Stimulated activated naive CD4-positive, alpha-beta T cell treated with Interleukin-2 at 50 U/mL for 16 hours (primary cell): ENCODE measurements at regions not wholly inside any gene's neighbourhood (a gene's known extent, or its start where the extent isn't known, plus 50 kb on each side); places are given as distances from the start of the nearest gene placed in this dataset.
"Not testable (repeated sequence)": the region's sequence is repeated elsewhere in the genome, so short reads cannot be mapped to it uniquely, and the experiment has no call there.

Source experiments
- DNase-seq: peaks from one replicate; lab custom pipeline; 2025; lab: John Stamatoyannopoulos, UW

DNA sequence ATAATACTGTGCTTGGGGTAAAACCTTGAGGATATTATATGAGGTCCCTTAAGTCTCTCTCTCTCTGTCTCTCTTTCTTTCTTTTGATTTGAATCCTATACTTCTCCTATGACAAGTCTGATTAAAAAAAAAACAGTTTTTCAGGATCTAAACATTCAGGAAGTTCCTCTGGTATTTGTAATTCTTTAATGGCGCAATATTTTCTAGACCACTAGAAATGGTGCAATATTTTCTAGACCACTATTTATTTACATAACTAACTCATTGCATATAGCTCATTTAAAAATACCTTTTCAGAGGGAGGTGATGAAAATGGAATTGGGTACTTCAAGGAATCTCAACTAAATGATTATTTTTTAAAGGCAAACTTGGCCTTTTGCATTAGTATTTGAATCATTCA, 1235.3 kb downstream of the GATA3 start:
- no peak for DNase-seq

DNA sequence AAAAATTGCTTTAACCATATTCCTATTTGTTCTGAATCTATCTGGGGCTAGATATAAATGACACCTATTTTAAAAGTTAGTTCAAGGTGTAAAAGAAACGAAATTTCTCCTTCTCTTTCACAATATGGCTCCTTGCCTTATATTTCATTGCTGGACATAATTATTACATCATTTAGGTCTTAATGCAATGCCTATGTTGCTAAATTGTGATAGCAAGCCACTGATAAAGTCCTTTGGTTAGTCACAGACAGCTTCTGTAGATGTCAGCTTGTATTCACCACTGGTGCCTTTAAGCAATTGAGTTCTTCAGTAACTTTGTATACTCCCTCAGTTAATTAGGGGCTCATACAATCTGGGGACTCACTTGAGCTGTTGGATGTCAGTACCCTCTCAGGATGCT, 1236.6 kb downstream of the GATA3 start:
- DNase-seq = no peak

DNA sequence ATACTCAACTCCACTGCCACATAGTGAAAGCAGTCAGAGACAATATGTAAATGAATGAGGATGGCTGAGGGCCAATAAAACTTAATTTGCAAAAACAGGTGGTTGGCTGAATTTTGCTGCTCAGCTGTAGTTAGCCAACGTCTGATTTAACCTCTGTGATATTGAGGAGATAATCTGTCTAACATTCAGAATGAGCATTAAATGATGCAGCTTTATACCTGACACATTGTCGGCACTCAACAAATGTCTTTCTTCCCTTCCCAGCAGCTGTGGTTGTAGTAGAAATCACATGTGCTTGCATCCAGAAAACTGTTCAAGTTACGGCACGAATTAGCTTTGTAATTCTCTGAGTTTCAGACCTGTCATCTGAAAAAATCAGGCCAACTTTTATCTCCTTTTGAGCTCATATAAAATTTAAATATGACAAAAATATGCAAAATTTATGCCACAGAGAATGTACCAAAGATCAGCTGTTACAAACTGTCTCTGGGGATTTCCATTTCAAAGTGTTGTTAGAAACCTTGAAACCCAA, 1239.7 kb downstream of the GATA3 start:
- no peak for DNase-seq

DNA sequence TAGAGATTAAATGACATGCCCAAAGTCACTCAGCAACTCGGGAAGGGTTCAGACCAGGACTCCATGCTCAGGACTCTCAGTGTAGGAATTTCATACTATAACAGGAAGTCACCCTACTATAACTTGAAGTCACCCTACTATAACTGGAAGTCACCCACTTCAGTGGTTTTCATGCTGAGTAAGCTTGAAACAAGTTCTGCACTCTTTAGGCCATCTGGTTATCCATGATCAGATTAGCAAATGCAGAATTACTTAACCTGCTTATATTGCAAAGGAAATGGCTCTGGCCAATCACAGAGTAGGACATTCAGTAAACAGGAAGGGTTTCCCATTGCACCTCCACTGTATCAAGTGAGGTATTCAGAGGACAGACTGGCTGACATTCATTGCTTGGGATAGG, 1240.4 kb downstream of the GATA3 start:
- no peak for DNase-seq

DNA sequence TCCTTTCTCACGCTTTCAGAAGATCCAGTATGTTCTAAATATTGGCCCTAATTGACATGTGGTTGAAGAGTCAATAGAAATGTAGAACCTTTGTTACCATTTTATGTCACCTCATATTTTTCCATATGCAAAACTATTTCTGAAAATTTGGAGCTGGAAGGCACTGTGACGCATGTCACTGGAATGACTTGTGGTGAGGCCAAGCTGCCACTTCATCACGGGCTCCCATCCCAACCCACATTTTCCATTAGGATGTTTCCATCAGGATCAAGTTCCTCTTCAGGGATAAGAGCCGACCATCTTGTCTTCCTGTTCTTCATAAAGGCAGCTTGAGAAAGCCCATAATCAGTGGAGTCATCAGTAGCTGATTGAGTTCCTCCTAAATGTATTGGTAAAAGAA, 1241.7 kb downstream of the GATA3 start:
- no peak for DNase-seq

DNA sequence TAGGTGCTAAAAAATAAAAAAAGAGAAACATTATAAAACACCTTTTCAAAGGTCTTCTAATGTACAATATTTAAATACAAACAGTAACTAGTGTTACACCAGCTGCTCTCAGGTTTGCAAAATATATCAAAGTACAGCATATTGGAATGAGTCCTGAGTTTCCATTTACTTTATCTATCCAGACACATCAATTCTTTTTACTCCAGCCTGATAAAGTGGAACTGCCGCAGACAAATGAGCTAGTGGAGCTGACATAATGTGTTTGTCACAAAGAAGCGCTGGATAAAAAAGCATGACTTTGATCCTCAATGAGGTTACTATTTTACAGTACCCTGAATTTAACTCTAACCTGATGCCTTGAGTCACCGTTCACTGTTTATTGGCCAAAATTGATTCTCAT, 1243.1 kb downstream of the GATA3 start:
- no peak for DNase-seq

DNA sequence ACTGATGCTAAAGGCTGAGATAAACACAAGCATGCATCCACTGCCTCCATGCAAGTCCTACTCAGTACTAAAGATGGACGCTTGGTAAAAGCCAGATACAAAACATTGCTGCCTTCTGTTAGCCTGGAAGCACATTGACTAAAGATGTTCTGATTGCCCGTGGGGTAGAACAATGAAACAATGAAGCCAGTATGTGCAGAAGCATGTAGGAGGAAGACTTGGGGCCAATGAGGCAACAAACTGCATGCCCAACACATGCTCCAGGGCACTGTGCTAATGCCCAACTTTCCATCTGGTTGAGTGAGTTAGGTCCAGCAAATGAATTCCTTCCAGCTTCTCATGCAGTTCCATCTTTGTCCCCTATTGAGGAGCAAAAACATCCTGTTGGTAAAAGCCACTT, 1245.5 kb downstream of the GATA3 start:
- no peak for DNase-seq

DNA sequence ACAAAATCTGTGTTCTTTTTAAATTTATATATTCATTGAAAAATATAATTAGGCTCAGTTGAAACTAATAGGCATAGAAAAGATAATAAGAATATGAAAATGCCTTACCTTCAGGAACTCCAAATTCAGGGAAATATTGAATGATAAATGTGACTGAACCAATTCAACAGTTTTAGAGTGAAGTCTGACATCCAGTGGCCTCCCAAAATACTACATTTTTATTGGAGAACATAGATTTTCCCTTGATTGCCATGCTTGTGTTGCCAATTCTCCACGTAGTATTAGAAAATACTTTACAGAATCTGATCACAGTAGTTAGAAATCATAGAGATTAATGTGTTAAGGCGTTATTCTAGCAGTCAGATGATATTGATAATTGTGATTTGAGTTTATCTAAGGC, 1246.7 kb downstream of the GATA3 start:
- no peak for DNase-seq

DNA sequence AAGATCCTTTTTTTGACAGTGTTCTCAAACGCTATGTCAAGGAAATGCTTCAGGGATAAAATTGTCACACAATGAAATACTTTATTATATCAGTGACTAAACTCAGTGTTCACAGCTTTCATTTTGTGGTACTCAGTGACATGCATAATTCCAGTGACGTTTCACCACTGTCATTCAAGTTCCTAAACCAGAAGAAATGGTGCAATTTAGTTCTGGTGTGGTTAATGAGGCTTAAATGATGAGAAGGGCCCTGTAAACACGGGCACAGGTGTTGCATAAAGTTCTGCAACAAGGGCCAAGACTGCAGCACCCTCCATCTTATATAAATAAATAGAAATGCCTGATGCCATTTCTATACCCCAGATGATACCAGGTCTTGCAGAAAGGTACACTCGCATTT, 1247.1 kb downstream of the GATA3 start:
- no peak for DNase-seq

DNA sequence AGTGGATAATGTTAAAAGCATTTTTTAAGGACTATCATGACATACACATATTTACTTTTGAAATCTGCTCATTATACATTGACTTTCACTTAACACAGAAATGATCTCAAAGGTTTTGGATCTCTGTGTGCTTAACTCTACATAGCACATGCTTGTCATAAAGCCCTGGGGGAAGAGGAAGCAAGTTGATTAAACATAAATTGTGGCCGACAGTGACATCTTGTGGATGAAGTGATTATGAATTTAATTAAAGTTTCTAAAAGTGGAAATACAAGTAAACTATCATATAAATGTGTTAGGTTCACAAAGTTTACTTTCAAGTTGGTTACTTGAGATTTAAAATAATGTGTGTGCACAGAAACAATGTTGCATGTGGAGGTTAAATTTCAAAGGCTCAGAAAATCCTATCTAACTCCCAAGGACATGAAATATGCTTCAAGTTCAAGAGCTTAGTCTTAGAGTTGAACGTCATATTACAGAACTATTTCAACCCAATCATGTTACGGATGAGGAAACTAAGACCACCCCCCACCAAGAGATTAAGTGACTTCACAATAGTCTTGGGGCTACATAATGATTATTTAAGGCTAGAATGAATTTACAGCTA, 1247.8 kb downstream of the GATA3 start:
- no peak for DNase-seq

DNA sequence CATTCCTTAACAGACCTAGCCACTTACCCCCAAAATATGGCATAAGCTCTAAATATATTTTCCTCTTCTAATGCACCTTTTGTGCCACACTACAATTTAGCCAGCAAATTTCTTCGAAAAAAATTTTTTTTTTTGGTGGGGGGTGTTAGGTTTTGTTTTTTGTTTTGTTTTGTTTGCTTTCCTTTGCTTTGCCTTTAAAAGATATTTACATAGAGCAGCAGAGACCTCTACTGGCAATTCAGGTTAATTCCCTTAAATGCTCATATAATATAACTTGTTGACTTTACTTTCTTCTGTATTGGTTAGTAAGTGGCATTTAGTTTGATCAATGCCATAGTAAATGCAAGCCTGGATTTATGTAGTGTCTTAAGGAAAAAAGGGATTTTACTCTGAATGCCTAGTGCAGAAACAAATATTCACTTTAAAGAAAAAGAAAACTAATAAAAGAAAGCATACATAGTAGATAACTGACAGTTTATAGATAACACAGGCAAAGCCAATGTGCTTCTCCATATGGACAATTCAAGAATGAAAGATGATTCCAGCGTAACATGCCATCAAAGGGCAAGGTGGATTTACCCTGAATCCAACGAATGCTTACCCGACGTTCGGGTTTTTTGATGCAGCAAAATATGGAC, 1250.6 kb downstream of the GATA3 start:
- no peak for DNase-seq

DNA sequence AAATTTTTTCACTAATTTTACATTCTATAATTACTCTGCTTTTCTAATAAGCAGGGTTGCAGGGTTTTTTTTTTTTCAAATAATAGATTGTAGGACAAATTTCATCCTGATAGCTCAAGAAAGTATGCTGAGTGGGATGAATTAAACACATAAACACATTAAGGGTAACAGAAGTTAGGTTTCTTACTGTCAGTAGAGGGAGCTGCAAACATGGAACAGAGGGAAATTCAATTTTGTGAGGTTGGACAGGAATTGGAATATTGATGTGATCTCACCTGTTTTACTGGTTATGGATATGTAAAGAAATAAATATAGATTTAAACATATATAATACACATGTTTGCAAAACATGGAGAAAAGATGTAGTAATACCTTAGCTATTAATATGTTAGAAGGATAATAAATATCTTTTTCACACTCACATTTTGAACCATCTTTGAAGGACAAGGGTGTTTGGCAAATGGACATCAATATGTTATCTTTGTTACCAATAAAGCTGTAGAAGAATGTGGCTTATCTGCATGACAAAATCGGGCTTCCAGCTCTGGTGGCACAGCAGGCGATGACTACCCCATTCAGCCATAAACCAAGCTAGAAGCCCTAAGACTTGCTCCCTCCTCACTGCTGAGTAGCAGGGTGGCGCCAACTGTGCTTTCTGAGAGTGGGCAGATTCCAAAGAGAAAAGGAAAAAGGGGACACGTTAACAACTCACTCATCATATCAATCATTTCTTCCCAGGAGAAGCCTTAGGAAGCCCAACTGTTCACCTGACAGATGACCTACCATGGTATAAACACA, 1257.4 kb downstream of the GATA3 start:
- no peak for DNase-seq

DNA sequence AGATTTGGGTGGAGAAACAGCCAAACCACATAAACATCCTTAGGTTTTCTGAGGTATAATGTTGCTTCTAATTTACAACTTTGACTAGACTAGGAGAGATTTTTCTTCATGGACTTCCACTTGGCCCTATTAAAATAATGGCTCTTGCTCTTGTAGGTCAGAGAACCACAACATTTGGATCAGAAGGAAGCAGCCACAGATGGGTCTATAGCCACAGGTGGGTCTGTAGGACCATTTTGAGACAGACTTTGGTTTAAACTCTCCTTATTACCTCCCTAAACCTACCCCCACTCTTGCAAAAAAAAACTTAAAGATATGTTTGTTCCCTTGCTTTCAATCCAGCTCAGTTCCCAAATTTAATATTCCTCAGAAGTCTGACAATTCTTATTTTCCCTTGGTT, 1260.8 kb downstream of the GATA3 start:
- no peak for DNase-seq

DNA sequence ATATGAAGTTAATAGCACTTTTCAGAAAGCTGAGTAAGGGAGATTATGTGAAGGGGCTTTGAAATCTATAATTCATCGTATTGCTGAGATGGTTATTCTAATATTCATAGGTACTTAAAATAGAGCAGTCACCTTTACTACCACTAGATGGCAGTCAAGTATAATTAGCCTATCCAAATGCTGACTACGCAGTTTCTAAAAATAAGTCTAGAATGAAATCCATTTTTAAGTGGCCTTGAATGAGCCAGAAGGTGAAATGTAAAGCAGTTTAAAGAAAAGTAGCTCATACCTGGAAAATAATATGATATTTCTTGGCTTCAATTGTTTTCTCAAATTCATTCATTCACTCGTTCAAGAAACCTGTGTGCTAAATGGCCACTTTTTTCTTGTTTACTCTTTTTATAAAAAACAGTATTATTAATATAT, 1277.1 kb downstream of the GATA3 start:
- no peak for DNase-seq

DNA sequence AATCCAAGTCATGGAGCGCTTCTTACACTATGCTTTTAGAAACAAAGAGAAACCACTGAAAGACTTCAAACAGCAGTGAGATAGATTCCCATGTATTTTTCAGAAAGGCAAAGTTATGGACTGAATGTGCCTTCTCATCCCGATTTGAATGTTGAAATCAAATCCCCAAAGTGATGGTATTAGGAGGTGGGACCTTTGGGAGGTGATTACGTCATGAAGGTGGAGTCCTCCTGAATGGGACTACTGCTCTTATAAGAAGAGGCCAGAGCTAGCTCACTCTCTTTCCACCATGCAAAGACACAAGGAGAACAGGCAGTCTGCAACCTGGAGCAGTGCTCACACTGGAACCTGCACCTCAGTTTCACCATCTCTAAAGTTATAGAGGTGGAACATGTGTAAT, 1279.8 kb downstream of the GATA3 start:
- no peak for DNase-seq

DNA sequence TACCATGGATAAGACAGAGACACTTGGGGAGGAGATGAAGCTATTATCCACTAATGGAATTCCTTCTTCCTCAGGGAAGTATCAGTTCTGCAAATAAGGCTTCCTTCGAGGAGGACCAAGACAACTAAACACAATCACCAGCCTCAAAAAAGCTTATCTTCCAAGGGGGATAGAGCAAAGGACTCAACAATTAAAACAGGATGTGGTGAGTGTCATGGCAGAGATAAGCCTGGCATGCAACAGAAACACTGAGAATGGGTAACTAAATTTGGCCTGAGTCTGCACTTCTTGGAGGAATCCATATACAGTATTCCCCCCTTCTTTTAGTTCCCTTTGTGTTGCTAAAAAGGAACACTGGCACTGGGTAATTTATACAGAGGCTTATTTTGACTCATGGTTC, 1285.2 kb downstream of the GATA3 start:
- DNase-seq = no peak

DNA sequence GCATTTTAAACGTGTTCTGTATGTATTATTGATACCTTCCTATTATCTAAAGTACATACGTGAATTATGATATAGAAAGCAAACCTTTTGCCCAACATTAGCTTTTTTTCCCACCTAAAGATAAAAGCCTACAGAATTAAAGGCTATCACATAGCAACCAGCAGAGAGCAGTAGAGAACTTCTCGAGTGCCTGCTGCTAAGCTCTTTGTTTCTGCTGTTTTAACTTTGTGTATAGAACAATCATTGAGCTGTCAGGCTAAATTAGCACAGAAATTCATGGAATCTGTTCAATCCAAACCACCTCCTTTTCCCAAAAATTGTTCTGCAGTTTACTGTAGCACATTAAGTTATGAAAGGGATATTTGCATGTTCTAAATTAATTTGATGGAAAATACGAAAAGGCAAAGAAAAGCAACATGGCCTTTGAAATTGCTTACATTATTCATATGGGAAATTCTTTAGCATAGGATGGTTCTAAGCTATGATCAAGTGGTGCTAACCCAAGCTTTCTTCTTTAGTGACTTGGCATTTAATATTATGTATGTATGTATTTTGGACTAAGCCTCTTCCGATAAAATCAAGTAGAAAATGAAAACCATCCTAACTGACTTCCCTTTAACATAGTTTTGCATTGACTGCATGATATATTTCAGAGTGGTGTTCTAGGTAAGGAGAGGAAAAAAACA, 1288.5 kb downstream of the GATA3 start:
- no peak for DNase-seq

DNA sequence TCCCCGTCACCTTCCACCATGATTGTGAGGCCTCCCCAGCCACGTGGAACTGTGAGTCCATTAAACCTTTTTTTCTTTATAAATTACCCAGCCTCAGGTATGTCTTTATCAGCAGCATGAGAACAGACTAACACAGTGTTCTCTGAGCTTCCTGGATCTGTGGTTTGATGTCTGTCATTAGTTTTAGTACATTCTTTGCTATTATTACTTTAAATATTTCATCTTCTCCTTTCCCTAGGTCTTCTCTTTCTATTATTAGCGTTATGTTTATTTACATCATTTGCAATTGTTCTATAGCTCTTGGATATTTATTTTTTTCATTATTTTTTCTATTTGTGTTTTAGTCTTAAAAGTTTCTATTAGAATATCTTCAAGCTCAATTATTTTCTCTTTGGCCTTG, 1293.4 kb downstream of the GATA3 start:
- DNase-seq = not testable (repeated sequence)

DNA sequence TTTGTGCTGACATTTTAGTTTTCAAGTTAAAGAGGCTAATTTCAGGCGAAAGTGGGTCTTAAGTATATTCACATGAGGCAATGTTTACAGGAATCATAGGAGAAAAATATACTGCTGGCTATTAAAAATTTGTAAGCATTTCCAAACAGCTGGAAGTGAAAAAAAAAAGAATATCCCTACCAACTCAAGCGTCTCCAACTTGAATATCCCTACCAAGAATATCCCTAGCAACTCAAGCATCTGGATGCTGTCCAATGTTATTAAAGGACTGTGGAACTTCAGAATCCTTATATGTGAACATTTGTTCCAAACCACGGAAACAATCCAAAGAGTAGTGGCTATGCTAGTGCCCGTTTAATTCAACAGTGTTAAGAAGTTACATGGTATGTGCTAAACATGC, 1303.0 kb downstream of the GATA3 start:
- no peak for DNase-seq

DNA sequence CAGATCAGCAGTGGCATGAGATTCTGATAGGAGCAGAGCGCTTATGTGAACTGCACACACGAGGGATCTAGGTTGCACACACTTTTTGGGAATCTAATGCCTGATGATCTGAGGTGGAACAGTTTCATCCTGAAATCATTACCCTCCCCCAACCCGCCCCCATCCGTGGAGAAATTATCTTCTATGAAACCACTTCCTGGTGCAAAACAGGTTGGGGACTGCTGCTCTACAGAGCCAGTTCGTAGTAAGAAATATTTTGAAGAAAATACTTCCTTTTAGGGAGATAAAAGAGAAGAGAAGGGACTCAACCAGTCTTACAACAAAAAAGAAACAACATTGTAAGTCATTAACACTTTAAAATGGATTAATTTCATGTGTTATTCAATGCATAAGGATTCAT, 1308.2 kb downstream of the GATA3 start:
- no peak for DNase-seq

DNA sequence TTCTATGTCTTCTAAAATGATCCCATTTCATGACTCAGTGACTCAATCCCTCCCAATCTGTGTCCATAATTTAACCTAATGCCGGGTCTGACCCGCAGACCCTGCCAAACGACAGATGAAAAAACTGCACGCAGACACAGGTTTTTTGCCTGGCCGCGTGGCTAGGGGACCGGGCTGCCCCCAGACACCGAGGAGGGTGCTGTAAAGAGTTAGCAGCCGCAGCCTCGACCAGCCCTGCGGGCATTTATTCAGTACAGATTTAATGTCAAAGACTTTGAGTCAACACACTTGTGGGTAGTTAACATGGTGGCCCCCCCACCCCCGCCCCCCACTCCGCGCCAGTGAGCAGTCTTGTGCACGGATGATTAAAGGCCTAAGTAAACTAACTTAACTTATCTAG, 1324.7 kb downstream of the GATA3 start:
- DNase-seq = no peak

DNA sequence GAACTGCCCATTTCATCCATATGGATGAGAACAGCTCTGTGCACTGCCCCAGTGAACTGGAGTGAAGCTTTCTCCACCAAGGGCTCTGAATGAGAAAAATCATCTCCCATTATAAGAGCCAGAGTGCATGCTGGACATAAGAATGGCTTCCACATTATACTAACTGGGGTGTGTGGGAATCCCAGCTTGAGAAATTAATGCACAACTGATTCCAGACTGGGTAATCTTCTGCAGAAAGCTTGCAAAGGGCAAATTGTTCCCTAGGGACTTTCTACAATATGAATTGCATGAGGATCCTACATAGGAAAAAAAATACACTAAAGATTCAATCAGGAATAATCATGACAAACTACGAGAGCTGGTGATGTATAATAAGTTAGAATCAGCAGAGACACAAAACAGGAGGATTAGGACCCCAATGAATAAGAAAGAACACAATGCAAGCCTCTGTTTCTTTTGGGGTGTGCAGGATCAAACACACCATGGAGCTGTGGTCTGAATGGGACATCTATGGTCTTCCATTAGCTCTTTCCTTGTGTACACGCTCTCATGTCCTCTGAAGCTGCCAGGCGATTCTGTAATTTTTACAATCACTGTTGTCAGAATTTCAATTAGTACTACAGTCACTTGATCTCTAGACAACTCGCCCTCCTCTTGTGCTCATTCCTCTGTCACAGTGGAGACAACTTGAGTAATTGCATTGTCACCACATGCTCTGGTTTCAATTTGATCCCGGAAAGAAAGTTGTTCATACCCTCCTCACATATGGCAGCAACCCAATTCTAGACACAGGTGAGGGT, 1327.4 kb downstream of the GATA3 start:
- no peak for DNase-seq
